ENCODE measurements at regions not wholly inside any gene's neighbourhood (a gene's known extent, or its start where the extent isn't known, plus 50 kb on each side); places are given as distances from the start of the nearest gene placed in this dataset.

DNA sequence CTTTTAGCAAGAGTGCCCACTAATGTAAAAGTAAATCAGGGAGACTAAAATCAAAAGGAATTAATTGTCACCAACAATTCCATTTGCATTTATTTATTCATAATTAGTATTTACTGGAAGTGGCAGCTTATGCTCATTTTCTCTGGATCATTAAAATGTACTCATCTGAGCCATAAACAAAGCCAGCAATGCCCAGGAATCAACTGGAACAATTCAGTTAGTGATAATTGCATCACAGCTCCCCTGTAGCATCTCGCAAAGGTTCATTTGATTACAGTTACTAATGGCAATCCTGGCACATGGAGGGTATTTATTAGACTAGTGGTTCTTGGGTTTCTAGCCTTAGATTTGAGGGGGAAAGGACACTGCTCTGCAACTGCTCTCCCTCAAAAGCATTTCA lies 92.7 kb upstream of the C1orf21 start:
- TF ChIP-seq CTCF (IDR thresholded peaks at IDR 0.05) (no peak), POLR2A (IDR thresholded peaks at IDR 0.05) (no peak), EP300 (IDR thresholded peaks at IDR 0.05) (no peak)
